ENCODE measurements at regions not wholly inside any gene's neighbourhood (a gene's known extent, or its start where the extent isn't known, plus 50 kb on each side); places are given as distances from the start of the nearest gene placed in this dataset.
A peak's percentile ranks its signal among the peaks of the same experiment; 100 is the strongest.

- TF ChIP-seq ERF (CRISPR knock-in tag; IDR thresholded peaks at IDR 0.05) (peak; percentile 39; the same call in 1 of the 2 replicates), FOXK1 (CRISPR knock-in tag; IDR thresholded peaks at IDR 0.05; ENCODE audit: borderline replicate concordance, low read depth) (0 out of 2 replicates have a peak, but pooled peaks have one; percentile 29), HNF1A (IDR thresholded peaks at IDR 0.05; ENCODE audit: low read depth) (no peak), HNF1A (CRISPR knock-in tag; IDR thresholded peaks at IDR 0.05; ENCODE audit: borderline replicate concordance) (peak; percentile 33; the same call in 1 of the 2 replicates), REPIN1 (CRISPR knock-in tag; IDR thresholded peaks at IDR 0.05; ENCODE audit: borderline replicate concordance, low read depth) (peak; percentile 32; the same call in 1 of the 2 replicates), GABPA (IDR thresholded peaks at IDR 0.05; ENCODE audit: low read depth, low read length) (no peak), GABPA (CRISPR knock-in tag; IDR thresholded peaks at IDR 0.05; ENCODE audit: low read depth) (no peak), ZNF746 (CRISPR knock-in tag; IDR thresholded peaks at IDR 0.05) (no peak), KDM5A (IDR thresholded peaks at IDR 0.05; ENCODE audit: borderline replicate concordance, low read length) (no peak), HMGXB4 (CRISPR knock-in tag; IDR thresholded peaks at IDR 0.05; ENCODE audit: borderline replicate concordance in 1 of 2, low read depth in 1 of 2) (no peak), NPAS2 (CRISPR knock-in tag; IDR thresholded peaks at IDR 0.05; ENCODE audit: borderline replicate concordance) (no peak), GATA4 (IDR thresholded peaks at IDR 0.05; ENCODE audit: borderline replicate concordance, low read depth) (0 out of 2 replicates have a peak, but pooled peaks have one; percentile 42), ESRRA (CRISPR knock-in tag; IDR thresholded peaks at IDR 0.05; ENCODE audit: low read depth) (no peak), ZNF546 (CRISPR knock-in tag; conservative IDR thresholded peaks at IDR 0.05) (no peak), RARG (CRISPR knock-in tag; IDR thresholded peaks at IDR 0.05; ENCODE audit: low read depth) (no peak), ZNF451 (CRISPR knock-in tag; IDR thresholded peaks at IDR 0.05) (no peak), GABPB1 (CRISPR knock-in tag; IDR thresholded peaks at IDR 0.05) (no peak), ZNF367 (CRISPR knock-in tag; IDR thresholded peaks at IDR 0.05; ENCODE audit: borderline replicate concordance) (no peak), ZBTB7B (CRISPR knock-in tag; IDR thresholded peaks at IDR 0.05) (peak; percentile 98), SMC3 (IDR thresholded peaks at IDR 0.05; ENCODE audit: low read length) (no peak), MEF2D (CRISPR knock-in tag; IDR thresholded peaks at IDR 0.05) (no peak), ZNF558 (CRISPR knock-in tag; IDR thresholded peaks at IDR 0.05; ENCODE audit: borderline replicate concordance) (no peak), HOXA9 (CRISPR knock-in tag; IDR thresholded peaks at IDR 0.05; ENCODE audit: borderline replicate concordance) (no peak)
- TF ChIP-seq, protein P1, sequence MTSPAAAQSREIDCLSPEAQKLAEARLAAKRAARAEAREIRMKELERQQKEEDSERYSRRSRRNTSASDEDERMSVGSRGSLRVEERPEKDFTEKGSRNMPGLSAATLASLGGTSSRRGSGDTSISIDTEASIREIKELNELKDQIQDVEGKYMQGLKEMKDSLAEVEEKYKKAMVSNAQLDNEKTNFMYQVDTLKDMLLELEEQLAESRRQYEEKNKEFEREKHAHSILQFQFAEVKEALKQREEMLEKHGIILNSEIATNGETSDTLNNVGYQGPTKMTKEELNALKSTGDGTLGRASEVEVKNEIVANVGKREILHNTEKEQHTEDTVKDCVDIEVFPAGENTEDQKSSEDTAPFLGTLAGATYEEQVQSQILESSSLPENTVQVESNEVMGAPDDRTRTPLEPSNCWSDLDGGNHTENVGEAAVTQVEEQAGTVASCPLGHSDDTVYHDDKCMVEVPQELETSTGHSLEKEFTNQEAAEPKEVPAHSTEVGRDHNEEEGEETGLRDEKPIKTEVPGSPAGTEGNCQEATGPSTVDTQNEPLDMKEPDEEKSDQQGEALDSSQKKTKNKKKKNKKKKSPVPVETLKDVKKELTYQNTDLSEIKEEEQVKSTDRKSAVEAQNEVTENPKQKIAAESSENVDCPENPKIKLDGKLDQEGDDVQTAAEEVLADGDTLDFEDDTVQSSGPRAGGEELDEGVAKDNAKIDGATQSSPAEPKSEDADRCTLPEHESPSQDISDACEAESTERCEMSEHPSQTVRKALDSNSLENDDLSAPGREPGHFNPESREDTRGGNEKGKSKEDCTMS (CRISPR knock-in tag; conservative IDR thresholded peaks at IDR 0.05) = no peak
These were observed 138.3 kb upstream of the FUT9 start (continued) for GRCh38 chr6:95877480-95877879.

All from HepG2 (cell line).